ENCODE measurements at regions not wholly inside any gene's neighbourhood (a gene's known extent, or its start where the extent isn't known, plus 50 kb on each side); places are given as distances from the start of the nearest gene placed in this dataset.

DNA sequence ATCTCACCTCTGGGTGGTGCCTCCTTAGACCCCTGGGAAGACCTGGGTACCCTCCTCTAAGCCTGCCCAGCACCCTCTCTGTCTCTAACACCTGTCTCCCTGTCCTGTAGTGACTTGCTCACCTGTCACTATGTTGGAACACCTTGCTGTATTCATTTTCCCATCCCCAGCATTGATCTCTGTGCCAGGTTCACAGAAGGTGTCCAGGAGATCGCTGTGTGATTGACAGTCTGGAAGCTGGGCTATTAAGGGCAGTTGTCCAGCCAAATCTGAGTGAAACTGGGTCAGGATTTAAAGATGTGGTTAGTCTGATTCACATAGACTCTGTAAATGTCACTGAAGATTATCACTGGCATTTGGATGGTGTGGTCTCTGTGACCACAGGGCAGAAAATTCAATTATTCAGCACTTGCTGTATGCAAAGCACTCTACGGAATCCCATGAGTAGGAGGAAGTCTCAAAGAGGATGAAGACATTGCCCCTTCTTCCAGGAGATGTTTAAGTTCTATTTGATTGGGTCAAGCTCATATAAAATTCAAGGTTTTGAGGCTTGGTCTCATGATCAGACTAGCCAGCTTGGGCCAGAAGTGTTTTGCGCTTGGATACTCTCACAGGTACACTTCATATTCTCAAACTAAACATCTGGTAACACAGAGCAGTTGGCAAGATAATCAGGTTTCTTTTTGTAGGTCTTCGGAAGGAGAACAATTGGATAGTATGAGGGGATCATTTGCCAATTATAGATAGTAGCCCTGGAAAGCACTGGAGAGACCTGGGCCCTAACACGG, 57.8 kb upstream of the TAGAP start:
- TF ChIP-seq, protein P1, sequence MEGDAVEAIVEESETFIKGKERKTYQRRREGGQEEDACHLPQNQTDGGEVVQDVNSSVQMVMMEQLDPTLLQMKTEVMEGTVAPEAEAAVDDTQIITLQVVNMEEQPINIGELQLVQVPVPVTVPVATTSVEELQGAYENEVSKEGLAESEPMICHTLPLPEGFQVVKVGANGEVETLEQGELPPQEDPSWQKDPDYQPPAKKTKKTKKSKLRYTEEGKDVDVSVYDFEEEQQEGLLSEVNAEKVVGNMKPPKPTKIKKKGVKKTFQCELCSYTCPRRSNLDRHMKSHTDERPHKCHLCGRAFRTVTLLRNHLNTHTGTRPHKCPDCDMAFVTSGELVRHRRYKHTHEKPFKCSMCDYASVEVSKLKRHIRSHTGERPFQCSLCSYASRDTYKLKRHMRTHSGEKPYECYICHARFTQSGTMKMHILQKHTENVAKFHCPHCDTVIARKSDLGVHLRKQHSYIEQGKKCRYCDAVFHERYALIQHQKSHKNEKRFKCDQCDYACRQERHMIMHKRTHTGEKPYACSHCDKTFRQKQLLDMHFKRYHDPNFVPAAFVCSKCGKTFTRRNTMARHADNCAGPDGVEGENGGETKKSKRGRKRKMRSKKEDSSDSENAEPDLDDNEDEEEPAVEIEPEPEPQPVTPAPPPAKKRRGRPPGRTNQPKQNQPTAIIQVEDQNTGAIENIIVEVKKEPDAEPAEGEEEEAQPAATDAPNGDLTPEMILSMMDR (IDR thresholded peaks at IDR 0.05; ENCODE audit: insufficient read depth, low read depth, low read length): no peak
- TF ChIP-seq EZH2 (IDR thresholded peaks at IDR 0.05; ENCODE audit: insufficient read depth, low read length): no peak
- no peak overlapping the region for H3K4me2 ChIP-seq (ENCODE audit: low read length)
- Mint-ChIP-seq H3K27me3 (ENCODE audit: low read depth, unreplicated experiment) (peaks cover 22% of the 10 kb centered on the region), H3K4me1 (ENCODE audit: low read depth, unreplicated experiment) (peaks cover 3% of the 10 kb centered on the region), H3K9me3 (ENCODE audit: unreplicated experiment) (no peaks in the 10 kb centered on the region), H3K36me3 (ENCODE audit: low read depth, unreplicated experiment) (no peaks in the 10 kb centered on the region), H3K27ac (ENCODE audit: unreplicated experiment) (no peak overlapping the region), H3K4me3 (ENCODE audit: unreplicated experiment) (no peak overlapping the region)
- no peak overlapping the region for H3K4me3 ChIP-seq (ENCODE audit: insufficient read depth, low read depth, low read length)
- H3K27ac ChIP-seq (ENCODE audit: low read depth, low read length): no peak overlapping the region
- no peak for FAIRE-seq
- H3K4me1 ChIP-seq (ENCODE audit: insufficient read depth, low read length): no peaks in the 10 kb centered on the region
- no peaks in the 10 kb centered on the region for H3K36me3 ChIP-seq (ENCODE audit: insufficient read depth, low read length)
- DNase-seq (ENCODE audit: low read depth): no peak
- H2AFZ ChIP-seq (ENCODE audit: low read depth, low read length): no peak overlapping the region
- H4K20me1 ChIP-seq (ENCODE audit: insufficient read depth, low read length): no peaks in the 10 kb centered on the region
- H3K9ac ChIP-seq (ENCODE audit: low read length): no peak overlapping the region
- no peaks in the 10 kb centered on the region for H3K79me2 ChIP-seq (ENCODE audit: insufficient read depth, low read length)
- peaks cover 9% of the 10 kb centered on the region for H3K27me3 ChIP-seq (ENCODE audit: insufficient read depth, low read length)
- H3K9me3 ChIP-seq (ENCODE audit: insufficient read depth, low read depth, low read length): no peaks in the 10 kb centered on the region

DNA sequence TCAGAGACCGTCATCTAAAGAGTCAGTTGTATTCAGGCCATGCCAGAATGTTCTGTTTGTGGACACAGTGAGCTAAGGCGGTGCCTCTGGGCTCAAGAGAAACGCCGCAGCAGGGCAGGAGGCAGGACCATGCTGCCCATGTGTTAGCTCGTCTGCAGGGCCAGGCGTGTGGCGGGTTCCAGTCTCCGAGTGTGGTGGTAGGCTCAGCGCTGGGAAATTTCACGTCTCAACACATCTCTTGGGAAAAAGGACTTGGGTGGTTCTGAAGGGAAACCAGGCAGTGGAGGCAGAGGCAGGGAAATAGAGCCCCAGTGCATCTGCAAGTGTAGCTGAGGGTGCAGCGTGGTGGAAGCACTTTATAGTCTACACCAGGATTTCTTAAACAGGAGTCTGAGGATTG, 56.9 kb upstream of the TAGAP start:
- Mint-ChIP-seq H3K27me3 (ENCODE audit: low read depth, unreplicated experiment) (peaks cover 23% of the 10 kb centered on the region), H3K4me3 (ENCODE audit: unreplicated experiment) (no peak overlapping the region), H3K27ac (ENCODE audit: unreplicated experiment) (no peak overlapping the region), H3K36me3 (ENCODE audit: low read depth, unreplicated experiment) (no peaks in the 10 kb centered on the region), H3K9me3 (ENCODE audit: unreplicated experiment) (no peaks in the 10 kb centered on the region), H3K4me1 (ENCODE audit: low read depth, unreplicated experiment) (peaks cover 3% of the 10 kb centered on the region)
- H2AFZ ChIP-seq (ENCODE audit: low read depth, low read length): no peak overlapping the region
- H3K79me2 ChIP-seq (ENCODE audit: insufficient read depth, low read length): no peaks in the 10 kb centered on the region
- H3K4me1 ChIP-seq (ENCODE audit: insufficient read depth, low read length): no peaks in the 10 kb centered on the region
- TF ChIP-seq, protein P1 (IDR thresholded peaks at IDR 0.05; ENCODE audit: insufficient read depth, low read depth, low read length): no peak
- TF ChIP-seq EZH2 (IDR thresholded peaks at IDR 0.05; ENCODE audit: insufficient read depth, low read length): no peak
- no peaks in the 10 kb centered on the region for H3K36me3 ChIP-seq (ENCODE audit: insufficient read depth, low read length)
- H4K20me1 ChIP-seq (ENCODE audit: insufficient read depth, low read length): no peaks in the 10 kb centered on the region
- no peak for DNase-seq (ENCODE audit: low read depth)
- H3K9me3 ChIP-seq (ENCODE audit: insufficient read depth, low read depth, low read length): no peaks in the 10 kb centered on the region
- no peak overlapping the region for H3K27ac ChIP-seq (ENCODE audit: low read depth, low read length)
- H3K4me3 ChIP-seq (ENCODE audit: insufficient read depth, low read depth, low read length): no peak overlapping the region
- FAIRE-seq: no peak
- no peak overlapping the region for H3K4me2 ChIP-seq (ENCODE audit: low read length)
- peaks cover 9% of the 10 kb centered on the region for H3K27me3 ChIP-seq (ENCODE audit: insufficient read depth, low read length)
- no peak overlapping the region for H3K9ac ChIP-seq (ENCODE audit: low read length)
